ENCODE measurements at regions not wholly inside any gene's neighbourhood (a gene's known extent, or its start where the extent isn't known, plus 50 kb on each side); places are given as distances from the start of the nearest gene placed in this dataset.
A peak's percentile ranks its signal among the peaks of the same experiment; 100 is the strongest.

GRCh38 chr7:24130631-24131030 lies 153.4 kb upstream of the NPY start:
- no peak overlapping the region for H3K27ac Mint-ChIP-seq
- H3K27ac ChIP-seq (ENCODE audit: low read depth, low read length) = no peak overlapping the region
- peaks cover 0 to 2% (median 0%) of the 10 kb centered on the region in 8 donors for H3K9me3 Mint-ChIP-seq
- no peaks in the 10 kb centered on the region for H3K36me3 Mint-ChIP-seq
- H3K4me3 Mint-ChIP-seq = no peak overlapping the region
- intact Hi-C loops (cut with micrococcal nuclease) = no loop called here
- no peaks in the 10 kb centered on the region for H3K9me3 ChIP-seq (ENCODE audit: control insufficient read depth in 1 of 2, low read length in 2 of 2)
- peaks cover 3 to 8% of the 10 kb centered on the region in 2 donors for H3K27me3 Mint-ChIP-seq
- no peaks in the 10 kb centered on the region for H3K4me1 ChIP-seq (ENCODE audit: insufficient read depth, low read length)
- H3K27me3 ChIP-seq (ENCODE audit: insufficient read depth, low read length) = no peaks in the 10 kb centered on the region
- CTCF ChIA-PET (ENCODE audit: partially characterized antibody) = no interaction called here
- H3K4me3 ChIP-seq (ENCODE audit: low read length in 2 of 2) = no peak overlapping the region
- POLR2A ChIA-PET (ENCODE audit: partially characterized antibody) = no interaction called here
- peaks cover 0 to 17% (median 6%) of the 10 kb centered on the region in 4 donors for H3K4me1 Mint-ChIP-seq
- no peak for DNase-seq
- H3K36me3 ChIP-seq (ENCODE audit: insufficient read depth, low read length) = no peaks in the 10 kb centered on the region

GRCh38 chr7:24133691-24134090 lies 150.3 kb upstream of the NPY start:
- no peak overlapping the region for H3K4me3 ChIP-seq (ENCODE audit: low read length in 2 of 2)
- no peak overlapping the region for H3K27ac Mint-ChIP-seq
- no peaks in the 10 kb centered on the region for H3K27me3 ChIP-seq (ENCODE audit: insufficient read depth, low read length)
- H3K36me3 Mint-ChIP-seq = no peaks in the 10 kb centered on the region
- H3K9me3 Mint-ChIP-seq = no peaks in the 10 kb centered on the region
- no peaks in the 10 kb centered on the region for H3K36me3 ChIP-seq (ENCODE audit: insufficient read depth, low read length)
- no peaks in the 10 kb centered on the region for H3K4me1 ChIP-seq (ENCODE audit: insufficient read depth, low read length)
- CTCF ChIA-PET (ENCODE audit: partially characterized antibody) = no interaction called here
- POLR2A ChIA-PET (ENCODE audit: partially characterized antibody) = no interaction called here
- H3K9me3 ChIP-seq (ENCODE audit: control insufficient read depth in 1 of 2, low read length in 2 of 2) = no peaks in the 10 kb centered on the region
- H3K27ac ChIP-seq (ENCODE audit: low read depth, low read length) = no peak overlapping the region
- H3K4me3 Mint-ChIP-seq = peak overlapping the region in 1 of 8 donors; percentile 4
- no peak for DNase-seq
- peaks cover 0 to 17% (median 6%) of the 10 kb centered on the region in 4 donors for H3K4me1 Mint-ChIP-seq
- intact Hi-C loops (cut with micrococcal nuclease) = no loop called here
- H3K27me3 Mint-ChIP-seq = peaks cover 0 to 14% of the 10 kb centered on the region in 2 donors

- peaks cover 0 to 9% of the 10 kb centered on the region in 2 donors for H3K27me3 Mint-ChIP-seq
- Histone ChIP-seq H3K36me3 (ENCODE audit: insufficient read depth, low read length) (no peaks in the 10 kb centered on the region), H3K4me1 (ENCODE audit: insufficient read depth, low read length) (no peaks in the 10 kb centered on the region), H3K4me3 (ENCODE audit: low read length in 2 of 2) (no peak overlapping the region), H3K27me3 (ENCODE audit: insufficient read depth, low read length) (no peaks in the 10 kb centered on the region), H3K27ac (ENCODE audit: low read depth, low read length) (no peak overlapping the region), H3K9me3 (ENCODE audit: control insufficient read depth in 1 of 2, low read length in 2 of 2) (no peaks in the 10 kb centered on the region)
- intact Hi-C loops (cut with micrococcal nuclease) = no loop called here
- DNase-seq = no peak
- H3K36me3 Mint-ChIP-seq = no peaks in the 10 kb centered on the region
- POLR2A ChIA-PET (ENCODE audit: partially characterized antibody) = no interaction called here
- CTCF ChIA-PET (ENCODE audit: partially characterized antibody) = no interaction called here
- peak overlapping the region in 1 of 8 donors; percentile 45 for H3K4me3 Mint-ChIP-seq
- no peaks in the 10 kb centered on the region for H3K9me3 Mint-ChIP-seq
- H3K27ac Mint-ChIP-seq = no peak overlapping the region
- peaks cover 0 to 17% (median 6%) of the 10 kb centered on the region in 4 donors for H3K4me1 Mint-ChIP-seq
Measured at GRCh38 chr7:24134535-24134934, 149.5 kb upstream of the NPY start.

- H3K36me3 Mint-ChIP-seq = no peaks in the 10 kb centered on the region
- CTCF ChIA-PET (ENCODE audit: partially characterized antibody) = no interaction called here
- Histone ChIP-seq H3K4me3 (ENCODE audit: low read length in 2 of 2) (no peak overlapping the region), H3K27ac (ENCODE audit: low read depth, low read length) (no peak overlapping the region), H3K9me3 (ENCODE audit: control insufficient read depth in 1 of 2, low read length in 2 of 2) (no peaks in the 10 kb centered on the region), H3K36me3 (ENCODE audit: insufficient read depth, low read length) (no peaks in the 10 kb centered on the region), H3K4me1 (ENCODE audit: insufficient read depth, low read length) (no peaks in the 10 kb centered on the region), H3K27me3 (ENCODE audit: insufficient read depth, low read length) (no peaks in the 10 kb centered on the region)
- no peaks in the 10 kb centered on the region for H3K9me3 Mint-ChIP-seq
- peaks cover 0 to 17% (median 6%) of the 10 kb centered on the region in 4 donors for H3K4me1 Mint-ChIP-seq
- intact Hi-C loops (cut with micrococcal nuclease) = no loop called here
- no peak for DNase-seq
- peak overlapping the region in 1 of 8 donors; percentile 2 for H3K4me3 Mint-ChIP-seq
- no peak overlapping the region for H3K27ac Mint-ChIP-seq
- H3K27me3 Mint-ChIP-seq = peaks cover 2 to 9% of the 10 kb centered on the region in 2 donors
- POLR2A ChIA-PET (ENCODE audit: partially characterized antibody) = no interaction called here
Measured at GRCh38 chr7:24135003-24135817, 148.8 kb upstream of the NPY start.

- peaks cover 6 to 11% of the 10 kb centered on the region in 2 donors for H3K27me3 Mint-ChIP-seq
- no peaks in the 10 kb centered on the region for H3K27me3 ChIP-seq (ENCODE audit: insufficient read depth, low read length)
- no peaks in the 10 kb centered on the region for H3K4me1 ChIP-seq (ENCODE audit: insufficient read depth, low read length)
- H3K36me3 ChIP-seq (ENCODE audit: insufficient read depth, low read length) = no peaks in the 10 kb centered on the region
- H3K27ac Mint-ChIP-seq = no peak overlapping the region
- H3K27ac ChIP-seq (ENCODE audit: low read depth, low read length) = no peak overlapping the region
- H3K9me3 Mint-ChIP-seq = no peaks in the 10 kb centered on the region
- DNase-seq = no peak
- no peaks in the 10 kb centered on the region for H3K36me3 Mint-ChIP-seq
- intact Hi-C loops (cut with micrococcal nuclease) = no loop called here
- H3K4me1 Mint-ChIP-seq = peaks cover 0 to 17% (median 6%) of the 10 kb centered on the region in 4 donors
- H3K4me3 ChIP-seq (ENCODE audit: low read length in 2 of 2) = no peak overlapping the region
- no peaks in the 10 kb centered on the region for H3K9me3 ChIP-seq (ENCODE audit: control insufficient read depth in 1 of 2, low read length in 2 of 2)
- POLR2A ChIA-PET (ENCODE audit: partially characterized antibody) = no interaction called here
- no peak overlapping the region for H3K4me3 Mint-ChIP-seq
- CTCF ChIA-PET (ENCODE audit: partially characterized antibody) = no interaction called here
Measured at GRCh38 chr7:24137338-24137737, 146.7 kb upstream of the NPY start.

GRCh38 chr7:24138343-24138742 lies 145.6 kb upstream of the NPY start:
- POLR2A ChIA-PET (ENCODE audit: partially characterized antibody) = no interaction called here
- no peak for DNase-seq
- Mint-ChIP-seq H3K27me3 (peaks cover 6 to 11% of the 10 kb centered on the region in 2 donors), H3K36me3 (no peaks in the 10 kb centered on the region), H3K27ac (no peak overlapping the region), H3K9me3 (no peaks in the 10 kb centered on the region), H3K4me1 (peaks cover 0 to 17% (median 6%) of the 10 kb centered on the region in 4 donors), H3K4me3 (no peak overlapping the region)
- Histone ChIP-seq H3K9me3 (ENCODE audit: control insufficient read depth in 1 of 2, low read length in 2 of 2) (no peaks in the 10 kb centered on the region), H3K27me3 (ENCODE audit: insufficient read depth, low read length) (no peaks in the 10 kb centered on the region), H3K4me3 (ENCODE audit: low read length in 2 of 2) (no peak overlapping the region), H3K36me3 (ENCODE audit: insufficient read depth, low read length) (no peaks in the 10 kb centered on the region), H3K27ac (ENCODE audit: low read depth, low read length) (no peak overlapping the region), H3K4me1 (ENCODE audit: insufficient read depth, low read length) (no peaks in the 10 kb centered on the region)
- intact Hi-C loops (cut with micrococcal nuclease) = no loop called here
- CTCF ChIA-PET (ENCODE audit: partially characterized antibody) = no interaction called here

GRCh38 chr7:24140001-24140400 lies 144.0 kb upstream of the NPY start:
- DNase-seq = no peak
- H3K27me3 Mint-ChIP-seq = peaks cover 6 to 9% of the 10 kb centered on the region in 2 donors
- no peaks in the 10 kb centered on the region for H3K9me3 ChIP-seq (ENCODE audit: control insufficient read depth in 1 of 2, low read length in 2 of 2)
- no peak overlapping the region for H3K27ac ChIP-seq (ENCODE audit: low read depth, low read length)
- peaks cover 0 to 6% (median 3%) of the 10 kb centered on the region in 4 donors for H3K4me1 Mint-ChIP-seq
- H3K4me3 Mint-ChIP-seq = no peak overlapping the region
- H3K9me3 Mint-ChIP-seq = no peaks in the 10 kb centered on the region
- H3K36me3 ChIP-seq (ENCODE audit: insufficient read depth, low read length) = no peaks in the 10 kb centered on the region
- POLR2A ChIA-PET (ENCODE audit: partially characterized antibody) = no interaction called here
- no peaks in the 10 kb centered on the region for H3K36me3 Mint-ChIP-seq
- CTCF ChIA-PET (ENCODE audit: partially characterized antibody) = no interaction called here
- intact Hi-C loops (cut with micrococcal nuclease) = no loop called here
- no peak overlapping the region for H3K27ac Mint-ChIP-seq
- no peaks in the 10 kb centered on the region for H3K4me1 ChIP-seq (ENCODE audit: insufficient read depth, low read length)
- H3K27me3 ChIP-seq (ENCODE audit: insufficient read depth, low read length) = no peaks in the 10 kb centered on the region
- no peak overlapping the region for H3K4me3 ChIP-seq (ENCODE audit: low read length in 2 of 2)

Measured in CD4-positive, alpha-beta memory T cell (primary cell).